Thyroid gland (tissue), 4 donors: ENCODE measurements at regions not wholly inside any gene's neighbourhood (a gene's known extent, or its start where the extent isn't known, plus 50 kb on each side); places are given as distances from the start of the nearest gene placed in this dataset.
A peak's percentile ranks its signal among the peaks of the same experiment; 100 is the strongest.

ENCODE experiments used
- DNase-seq, 2 donors: peaks; one replicate each; pipeline ENCODE4 v3.0.0-alpha.2; 2019
- H3K27ac ChIP-seq, 3 donors: fragments of 200-600 bp; sonication (generic); 1 replicate in 2 of 3; 2 replicates in 1 of 3; pipeline ENCODE4 v1.5.1; 2016 to 2019; ENCODE audit warnings: mild to moderate bottlenecking in 1 of 3, moderate library complexity in 1 of 3
- H3K27me3 ChIP-seq: fragments of 200-600 bp; sonication (generic); one replicate; pipeline ENCODE4 v1.5.1; 2019
- H3K36me3 ChIP-seq, 2 donors: fragments of 200-600 bp; sonication (generic); one replicate each; pipeline ENCODE4 v1.5.1; 2016 to 2019
- H3K4me1 ChIP-seq, 2 donors: fragments of 200-600 bp; sonication (generic); one replicate each; pipeline ENCODE4 v1.5.1; 2017 to 2019
- H3K4me3 ChIP-seq, 3 donors: fragments of 200-600 bp; sonication (generic); replicated peaks in 1 of 3; 1 replicate in 2 of 3; 2 replicates in 1 of 3; pipeline ENCODE4 v1.5.1; 2016; ENCODE audit warnings: mild to moderate bottlenecking in 1 of 3
- H3K9me3 ChIP-seq: fragments of 200-600 bp; sonication (generic); one replicate; pipeline ENCODE4 v1.5.1; 2017
- POLR2A ChIP-seq, 2 donors: fragments of 450-650 bp; IDR thresholded peaks; one replicate each; pipeline ENCODE4 v1.6.1; 2017; ENCODE audit warnings: antibody characterized with exemption in 2 of 2, mild to moderate bottlenecking in 2 of 2, moderate library complexity in 1 of 2
- WGBS, 2 donors: methylation state at CpG; one replicate each; pipeline ENCODE4 v1.1.5; 2017; 5-methylcytosine and 5-hydroxymethylcytosine counted together
- intact Hi-C: fragments of 100-400 bp; cut with DNase I; formaldehyde crosslinking; loops from one replicate; pipeline ENCODE4 v1.15.1; 2023
- TF ChIP-seq, protein P1 (sequence below), 6 experiments: fragments of 200-600 bp in 3 of 6; fragments of 450-650 bp in 3 of 6; sonication (generic) in 3 of 6; IDR thresholded peaks; one replicate each; pipeline ENCODE4 v1.5.1; 2016 to 2019; ENCODE audit warnings: antibody characterized with exemption in 6 of 6, mild to moderate bottlenecking in 2 of 6, inconsistent platforms in 1 of 6, moderate library complexity in 1 of 6

DNA sequence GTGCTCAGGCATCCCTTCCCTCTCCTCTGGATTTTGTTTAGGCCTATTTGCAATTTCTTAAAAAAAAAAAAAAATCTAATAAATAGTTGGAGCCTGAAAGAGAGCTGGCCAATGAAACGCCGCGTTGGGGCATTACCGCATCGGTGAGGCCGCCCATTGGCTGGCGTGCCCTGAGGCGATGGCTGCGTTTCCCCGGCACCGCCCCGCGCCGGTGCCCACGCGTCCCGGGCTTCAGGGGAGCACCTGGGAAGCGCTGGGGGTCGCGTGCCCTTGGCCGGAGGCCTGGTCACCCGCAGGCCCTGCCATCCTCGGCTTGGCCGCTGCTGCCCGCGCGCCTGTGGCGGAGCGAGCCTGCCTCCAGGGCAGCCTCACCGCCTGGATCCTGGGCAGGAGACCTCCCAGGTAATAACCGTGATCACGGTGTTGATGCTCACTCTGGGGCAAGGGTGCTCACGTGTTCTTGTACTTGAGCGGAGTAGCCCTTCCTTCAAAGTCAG, 155.4 kb downstream of the NRN1 start:
- intact Hi-C loops, result no loop called here
- Histone ChIP-seq H3K4me1 (peaks cover 3 to 5% of the 10 kb centered on the region in 2 donors), H3K27me3 (no peaks in the 10 kb centered on the region), H3K36me3 (no peaks in the 10 kb centered on the region), H3K27ac (no peak overlapping the region), H3K4me3 (peak overlapping the region in 1 of 3 donors; percentile 9), H3K9me3 (no peaks in the 10 kb centered on the region)
- 2 to 4% methylated on average over 22 to 24 of the region's 34 CpGs for WGBS, 2 donors
- peak; percentile 47 to 48 for DNase-seq
- TF ChIP-seq, protein P1, sequence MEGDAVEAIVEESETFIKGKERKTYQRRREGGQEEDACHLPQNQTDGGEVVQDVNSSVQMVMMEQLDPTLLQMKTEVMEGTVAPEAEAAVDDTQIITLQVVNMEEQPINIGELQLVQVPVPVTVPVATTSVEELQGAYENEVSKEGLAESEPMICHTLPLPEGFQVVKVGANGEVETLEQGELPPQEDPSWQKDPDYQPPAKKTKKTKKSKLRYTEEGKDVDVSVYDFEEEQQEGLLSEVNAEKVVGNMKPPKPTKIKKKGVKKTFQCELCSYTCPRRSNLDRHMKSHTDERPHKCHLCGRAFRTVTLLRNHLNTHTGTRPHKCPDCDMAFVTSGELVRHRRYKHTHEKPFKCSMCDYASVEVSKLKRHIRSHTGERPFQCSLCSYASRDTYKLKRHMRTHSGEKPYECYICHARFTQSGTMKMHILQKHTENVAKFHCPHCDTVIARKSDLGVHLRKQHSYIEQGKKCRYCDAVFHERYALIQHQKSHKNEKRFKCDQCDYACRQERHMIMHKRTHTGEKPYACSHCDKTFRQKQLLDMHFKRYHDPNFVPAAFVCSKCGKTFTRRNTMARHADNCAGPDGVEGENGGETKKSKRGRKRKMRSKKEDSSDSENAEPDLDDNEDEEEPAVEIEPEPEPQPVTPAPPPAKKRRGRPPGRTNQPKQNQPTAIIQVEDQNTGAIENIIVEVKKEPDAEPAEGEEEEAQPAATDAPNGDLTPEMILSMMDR (IDR thresholded peaks at IDR 0.05), result no peak
- no peak for TF ChIP-seq POLR2A (IDR thresholded peaks at IDR 0.05)

DNA sequence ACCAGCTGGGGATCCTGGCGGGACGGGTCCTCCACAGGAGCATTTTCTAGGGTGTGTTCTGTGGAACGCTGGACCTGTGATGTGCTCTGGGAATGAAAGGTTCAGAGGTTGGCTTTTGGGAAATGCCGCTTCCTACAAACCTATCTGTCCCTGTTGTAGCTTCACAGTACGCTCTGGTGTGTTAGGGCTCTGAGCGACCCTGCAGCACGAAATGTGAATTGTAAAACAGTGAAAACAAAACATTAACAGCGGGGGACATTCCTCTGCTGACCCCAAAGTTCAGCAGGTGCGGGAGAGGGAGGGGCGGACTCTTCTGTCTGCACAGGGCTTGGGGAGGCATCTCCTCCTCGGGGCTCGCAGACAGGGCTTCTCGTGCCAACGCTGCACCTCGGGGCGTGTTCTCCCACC, 155.9 kb downstream of the NRN1 start:
- DNase-seq, result no peak
- no peaks in the 10 kb centered on the region for H3K9me3 ChIP-seq
- no peak overlapping the region for H3K27ac ChIP-seq
- TF ChIP-seq POLR2A (IDR thresholded peaks at IDR 0.05), result no peak
- TF ChIP-seq, protein P1 (IDR thresholded peaks at IDR 0.05), result no peak
- intact Hi-C loops, result no loop called here
- H3K4me3 ChIP-seq, result peak overlapping the region in 1 of 3 donors; percentile 9
- 11 to 12% methylated on average over 13 to 16 of the region's 16 CpGs for WGBS, 2 donors
- H3K4me1 ChIP-seq, result peaks cover 3 to 5% of the 10 kb centered on the region in 2 donors
- H3K27me3 ChIP-seq, result no peaks in the 10 kb centered on the region
- H3K36me3 ChIP-seq, result no peaks in the 10 kb centered on the region

DNA sequence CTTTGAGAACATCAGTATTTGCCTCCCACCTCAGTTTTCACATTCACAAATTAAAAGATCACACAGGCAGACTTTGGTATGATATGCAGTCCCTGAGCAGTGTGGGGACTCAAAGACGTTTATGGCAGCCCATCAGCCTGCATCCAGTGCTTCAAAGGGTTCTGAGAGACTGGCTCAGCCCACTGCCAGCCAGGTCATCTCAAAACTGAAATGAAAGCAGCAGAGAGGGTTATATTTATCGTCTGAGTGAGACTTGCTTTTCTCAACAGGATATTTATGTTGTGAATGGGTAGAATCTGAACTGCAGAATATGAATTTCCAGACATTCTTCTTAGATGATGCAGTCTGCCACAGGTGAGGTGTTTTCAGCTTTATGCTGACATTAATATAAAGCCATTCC, 159.8 kb downstream of the NRN1 start:
- 58 to 65% methylated on average over 2 of the region's 2 CpGs for WGBS, 2 donors
- DNase-seq, result no peak
- H3K36me3 ChIP-seq, result no peaks in the 10 kb centered on the region
- TF ChIP-seq, protein P1 (IDR thresholded peaks at IDR 0.05), result no peak
- TF ChIP-seq POLR2A (IDR thresholded peaks at IDR 0.05), result no peak
- H3K27me3 ChIP-seq, result no peaks in the 10 kb centered on the region
- intact Hi-C loops, result no loop called here
- H3K4me3 ChIP-seq, result no peak overlapping the region
- H3K27ac ChIP-seq, result no peak overlapping the region
- H3K4me1 ChIP-seq, result peaks cover 3 to 5% of the 10 kb centered on the region in 2 donors
- H3K9me3 ChIP-seq, result no peaks in the 10 kb centered on the region

DNA sequence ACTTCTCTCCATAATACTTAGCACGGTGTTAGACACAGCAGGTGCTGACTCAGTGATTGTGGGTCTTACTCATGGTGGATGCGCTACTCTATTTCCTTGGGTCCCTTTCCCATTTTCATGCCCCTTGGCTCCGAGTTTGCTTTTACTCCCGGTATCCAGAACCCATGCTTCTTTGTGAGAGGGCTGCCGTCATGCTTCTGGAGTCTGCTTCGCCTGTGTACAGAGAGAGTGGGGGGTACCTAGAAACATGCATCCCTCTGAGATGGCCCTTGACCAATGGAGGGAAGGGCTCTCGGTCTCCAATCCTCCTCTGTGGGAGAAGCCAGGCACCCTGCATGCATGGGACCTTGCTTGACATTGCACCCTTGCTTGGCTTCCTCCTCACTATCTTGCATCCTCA, 160.4 kb downstream of the NRN1 start:
- TF ChIP-seq, protein P1 (IDR thresholded peaks at IDR 0.05), result no peak
- TF ChIP-seq POLR2A (IDR thresholded peaks at IDR 0.05), result no peak
- intact Hi-C loops, result no loop called here
- 93% methylated on average over 7 of the region's 7 CpGs for WGBS, 2 donors

DNA sequence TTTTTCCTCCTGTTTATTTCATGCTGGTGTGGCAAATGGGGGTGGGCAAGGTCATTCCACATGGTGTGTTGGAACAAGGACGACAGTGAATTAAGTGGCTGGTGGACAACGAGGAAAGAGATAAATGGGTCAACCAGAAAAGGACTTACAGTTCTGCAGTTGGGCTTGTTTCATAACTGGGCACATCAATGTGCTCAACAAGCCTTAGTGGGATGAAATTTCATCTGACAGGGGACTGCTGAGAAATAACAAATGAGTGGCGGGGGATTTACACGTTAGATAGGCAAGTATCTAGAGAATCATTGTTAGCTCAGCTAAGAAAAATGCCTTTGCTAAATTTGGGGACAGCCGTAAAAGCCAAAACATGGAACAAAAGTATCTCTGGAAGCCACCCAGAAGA, 163.6 kb downstream of the NRN1 start:
- Histone ChIP-seq H3K4me3 (no peak overlapping the region), H3K27ac (no peak overlapping the region), H3K9me3 (no peaks in the 10 kb centered on the region), H3K4me1 (no peaks in the 10 kb centered on the region), H3K27me3 (no peaks in the 10 kb centered on the region), H3K36me3 (no peaks in the 10 kb centered on the region)
- intact Hi-C loops, result no loop called here
- DNase-seq, result no peak
- 86 to 87% methylated on average over 5 of the region's 5 CpGs for WGBS, 2 donors
- no peak for TF ChIP-seq POLR2A (IDR thresholded peaks at IDR 0.05)
- TF ChIP-seq, protein P1 (IDR thresholded peaks at IDR 0.05), result no peak

More for the DNA sequence above, 160.4 kb downstream of the NRN1 start:
- DNase-seq, result no peak
- H3K36me3 ChIP-seq, result no peaks in the 10 kb centered on the region
- H3K4me1 ChIP-seq, result peaks cover 2% of the 10 kb centered on the region in 2 donors
- no peaks in the 10 kb centered on the region for H3K27me3 ChIP-seq
- no peaks in the 10 kb centered on the region for H3K9me3 ChIP-seq
- no peak overlapping the region for H3K27ac ChIP-seq
- H3K4me3 ChIP-seq, result no peak overlapping the region
